Activated CD8-positive, alpha-beta T cell treated with anti-CD3 and anti-CD28 coated beads for 36 hours (primary cell): ENCODE measurements at regions not wholly inside any gene's neighbourhood (a gene's known extent, or its start where the extent isn't known, plus 50 kb on each side); places are given as distances from the start of the nearest gene placed in this dataset.

Source experiments
- ATAC-seq: fragments of 200-7000 bp; cut with Tn5 transposase; one replicate; pipeline ENCODE4 v1.10.0; 2021; ENCODE audit warnings: mild to moderate bottlenecking, moderate library complexity
- CTCF ChIA-PET: fragments of 350-600 bp; sonication (Branson Sonifier 250); formaldehyde crosslinking; loops from one replicate; lab custom pipeline; 2021; ENCODE audit warnings: antibody characterized with exemption; lab: Charles Lee
- POLR2A ChIA-PET: fragments of 350-600 bp; sonication (Branson Sonifier 250); formaldehyde crosslinking; loops from one replicate; lab custom pipeline; 2021; ENCODE audit warnings: antibody characterized with exemption; lab: Charles Lee
- DNase-seq: peaks from one replicate; pipeline ENCODE4 v3.0.0-alpha.2; 2020
- H3K27ac Mint-ChIP-seq: one replicate; pipeline ENCODE4 v1.8.0; 2021; ENCODE audit warnings: mild to moderate bottlenecking, mixed read lengths
- H3K27me3 Mint-ChIP-seq: one replicate; pipeline ENCODE4 v1.8.0; 2021; ENCODE audit warnings: mixed read lengths
- H3K36me3 Mint-ChIP-seq: one replicate; pipeline ENCODE4 v1.8.0; 2021; ENCODE audit warnings: low read depth, mixed read lengths
- H3K4me1 Mint-ChIP-seq: one replicate; pipeline ENCODE4 v1.8.0; 2021; ENCODE audit warnings: low read depth, mixed read lengths
- H3K4me3 Mint-ChIP-seq: one replicate; pipeline ENCODE4 v1.8.0; 2021; ENCODE audit warnings: mild to moderate bottlenecking, moderate library complexity, mixed read lengths
- H3K9me3 Mint-ChIP-seq: one replicate; pipeline ENCODE4 v1.8.0; 2021; ENCODE audit warnings: mixed read lengths
- intact Hi-C: fragments of 100-400 bp; cut with micrococcal nuclease; formaldehyde crosslinking; loops from one replicate; pipeline ENCODE4 v1.10.0; 2022
- TF ChIP-seq, protein P1 (sequence below): fragments of 200-600 bp; IDR thresholded peaks from one replicate; pipeline ENCODE4 v1.8.0; 2022; ENCODE audit warnings: antibody characterized with exemption, mild to moderate bottlenecking

- ChIA-PET POLR2A (no interaction called here), CTCF (no interaction called here)
- TF ChIP-seq, protein P1, sequence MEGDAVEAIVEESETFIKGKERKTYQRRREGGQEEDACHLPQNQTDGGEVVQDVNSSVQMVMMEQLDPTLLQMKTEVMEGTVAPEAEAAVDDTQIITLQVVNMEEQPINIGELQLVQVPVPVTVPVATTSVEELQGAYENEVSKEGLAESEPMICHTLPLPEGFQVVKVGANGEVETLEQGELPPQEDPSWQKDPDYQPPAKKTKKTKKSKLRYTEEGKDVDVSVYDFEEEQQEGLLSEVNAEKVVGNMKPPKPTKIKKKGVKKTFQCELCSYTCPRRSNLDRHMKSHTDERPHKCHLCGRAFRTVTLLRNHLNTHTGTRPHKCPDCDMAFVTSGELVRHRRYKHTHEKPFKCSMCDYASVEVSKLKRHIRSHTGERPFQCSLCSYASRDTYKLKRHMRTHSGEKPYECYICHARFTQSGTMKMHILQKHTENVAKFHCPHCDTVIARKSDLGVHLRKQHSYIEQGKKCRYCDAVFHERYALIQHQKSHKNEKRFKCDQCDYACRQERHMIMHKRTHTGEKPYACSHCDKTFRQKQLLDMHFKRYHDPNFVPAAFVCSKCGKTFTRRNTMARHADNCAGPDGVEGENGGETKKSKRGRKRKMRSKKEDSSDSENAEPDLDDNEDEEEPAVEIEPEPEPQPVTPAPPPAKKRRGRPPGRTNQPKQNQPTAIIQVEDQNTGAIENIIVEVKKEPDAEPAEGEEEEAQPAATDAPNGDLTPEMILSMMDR = no peak
- H3K36me3 Mint-ChIP-seq = no peaks in the 10 kb centered on the region
- DNase-seq (no peak), ATAC-seq (no peak)
- H3K9me3 Mint-ChIP-seq = no peaks in the 10 kb centered on the region
- intact Hi-C loops = no loop called here
- H3K27ac Mint-ChIP-seq = no peak overlapping the region
- no peaks in the 10 kb centered on the region for H3K4me1 Mint-ChIP-seq
- H3K4me3 Mint-ChIP-seq = no peak overlapping the region
- H3K27me3 Mint-ChIP-seq = no peaks in the 10 kb centered on the region
Measured at GRCh38 chr22:49590381-49590780, 237.3 kb downstream of the BRD1 start.

DNA sequence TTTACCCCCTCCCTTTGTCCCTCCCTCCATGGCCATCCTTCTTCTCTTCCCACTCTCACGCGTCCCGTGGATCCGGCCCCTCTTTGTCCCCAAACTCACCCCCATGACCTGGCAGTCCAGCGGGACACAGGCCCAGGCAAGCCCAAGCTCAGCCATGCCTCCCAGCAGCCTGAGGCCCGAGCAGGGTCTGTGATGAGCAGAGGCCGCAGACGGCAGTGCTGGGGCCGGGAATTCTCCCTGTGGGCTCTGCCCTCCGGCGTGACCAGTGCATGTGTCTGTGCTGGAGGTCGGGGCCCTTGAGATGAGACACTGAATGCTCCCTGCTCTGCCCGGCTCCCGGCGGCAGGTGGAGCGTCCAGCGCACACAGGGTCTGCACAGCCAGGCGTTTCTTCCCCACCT lies 237.9 kb downstream of the BRD1 start:
- Mint-ChIP-seq H3K36me3 (no peaks in the 10 kb centered on the region), H3K4me1 (no peaks in the 10 kb centered on the region), H3K4me3 (no peak overlapping the region), H3K27ac (no peak overlapping the region), H3K9me3 (no peaks in the 10 kb centered on the region), H3K27me3 (no peaks in the 10 kb centered on the region)
- intact Hi-C loops = no loop called here
- CTCF ChIA-PET = no interaction called here
- DNase-seq (no peak), ATAC-seq (no peak)
- TF ChIP-seq, protein P1 = no peak
- POLR2A ChIA-PET = no interaction called here

- no peaks in the 10 kb centered on the region for H3K27me3 Mint-ChIP-seq
- no peak for ATAC-seq
Measured at GRCh38 chr22:49589301-49589700, 238.4 kb downstream of the BRD1 start.

GRCh38 chr22:49588739-49589138 lies 238.9 kb downstream of the BRD1 start:
- H3K4me3 Mint-ChIP-seq = no peak overlapping the region
- TF ChIP-seq, protein P1 = no peak
- H3K4me1 Mint-ChIP-seq = no peaks in the 10 kb centered on the region
- no peak overlapping the region for H3K27ac Mint-ChIP-seq
- intact Hi-C loops = no loop called here
- H3K36me3 Mint-ChIP-seq = no peaks in the 10 kb centered on the region
- H3K27me3 Mint-ChIP-seq = no peaks in the 10 kb centered on the region
- CTCF ChIA-PET = no interaction called here
- DNase-seq = no peak
- ATAC-seq = no peak
- H3K9me3 Mint-ChIP-seq = no peaks in the 10 kb centered on the region
- POLR2A ChIA-PET = no interaction called here

More at GRCh38 chr22:49589301-49589700, 238.4 kb downstream of the BRD1 start:
- no peak for DNase-seq
- no peaks in the 10 kb centered on the region for H3K9me3 Mint-ChIP-seq
- H3K4me1 Mint-ChIP-seq = no peaks in the 10 kb centered on the region
- TF ChIP-seq, protein P1 = no peak
- H3K36me3 Mint-ChIP-seq = no peaks in the 10 kb centered on the region
- H3K27ac Mint-ChIP-seq = no peak overlapping the region
- POLR2A ChIA-PET = no interaction called here
- CTCF ChIA-PET = no interaction called here
- intact Hi-C loops = no loop called here
- no peak overlapping the region for H3K4me3 Mint-ChIP-seq

- POLR2A ChIA-PET = no interaction called here
- CTCF ChIA-PET = no interaction called here
- no peaks in the 10 kb centered on the region for H3K27me3 Mint-ChIP-seq
- TF ChIP-seq, protein P1 = no peak
- intact Hi-C loops = no loop called here
- no peak for DNase-seq
- no peak for ATAC-seq
- H3K27ac Mint-ChIP-seq = no peak overlapping the region
- no peaks in the 10 kb centered on the region for H3K4me1 Mint-ChIP-seq
- H3K36me3 Mint-ChIP-seq = no peaks in the 10 kb centered on the region
- H3K4me3 Mint-ChIP-seq = no peak overlapping the region
- H3K9me3 Mint-ChIP-seq = no peaks in the 10 kb centered on the region
Measured at GRCh38 chr22:49587987-49588386, 239.7 kb downstream of the BRD1 start.
